RKO (cell line): ENCODE measurements at regions not wholly inside any gene's neighbourhood (a gene's known extent, or its start where the extent isn't known, plus 50 kb on each side); places are given as distances from the start of the nearest gene placed in this dataset.
"Not testable (repeated sequence)": the region's sequence is repeated elsewhere in the genome, so short reads cannot be mapped to it uniquely, and the experiment has no call there.

Source experiments
- DNase-seq: peaks from one replicate; pipeline ENCODE4 v3.0.0-alpha.2; 2016; ENCODE audit warnings: low spot score

DNA sequence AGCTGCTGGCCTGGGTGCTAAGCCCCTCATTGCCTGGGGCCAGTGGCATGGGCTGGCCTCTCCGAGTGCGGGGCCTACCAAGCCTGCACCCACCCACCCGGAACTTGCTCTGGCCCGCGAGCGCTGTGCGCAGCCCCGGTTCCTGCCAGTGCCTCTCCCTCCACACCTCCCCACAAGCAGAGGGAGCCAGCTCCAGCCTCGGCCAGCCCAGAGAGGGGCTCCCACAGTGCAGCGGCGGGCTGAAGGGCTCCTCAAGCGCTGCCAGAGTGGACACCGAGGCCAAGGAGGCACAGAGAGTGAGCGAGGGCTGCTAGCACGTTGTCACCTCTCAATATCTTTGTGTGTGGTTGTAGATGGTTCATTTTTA lies 74.8 kb upstream of the ATP1A1 start:
- DNase-seq, result not testable (repeated sequence)

DNA sequence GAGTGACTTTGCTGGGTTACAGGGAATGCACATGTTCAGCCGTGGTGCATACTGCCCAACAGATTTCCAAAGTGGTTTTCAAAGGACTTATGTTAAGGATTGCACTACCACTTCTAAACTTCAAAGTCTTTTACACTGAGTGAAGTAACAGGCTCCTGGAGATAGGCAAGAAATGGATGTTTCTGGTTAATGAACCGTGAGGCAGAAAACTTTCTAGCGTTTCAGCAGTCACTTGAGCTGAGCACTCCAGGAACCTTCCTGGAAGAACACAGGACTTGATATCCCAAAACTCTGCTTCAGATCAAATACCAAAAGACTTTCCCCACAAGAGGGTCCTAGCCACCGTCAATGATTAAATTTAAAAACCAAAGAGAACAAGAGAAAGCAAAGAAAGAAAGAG lies 74.3 kb upstream of the ATP1A1 start:
- DNase-seq, result no peak

DNA sequence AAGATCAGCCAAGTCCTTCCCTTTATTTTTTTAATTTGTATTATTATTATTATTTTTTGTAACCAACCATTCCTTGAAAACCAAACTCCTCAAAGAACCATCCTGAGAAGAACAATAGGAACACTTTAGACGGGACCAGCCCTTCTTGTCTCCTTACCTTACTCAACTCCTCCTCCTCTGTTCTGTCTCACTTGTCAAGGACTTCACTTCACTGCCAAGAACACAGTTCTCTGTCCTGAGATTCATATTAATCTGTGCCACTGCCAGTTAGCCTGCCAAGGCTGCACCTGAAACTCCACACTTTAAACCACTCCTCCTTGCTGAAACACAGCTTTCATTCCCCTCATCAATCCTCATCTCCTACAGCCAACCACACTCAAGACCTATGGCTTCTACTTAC lies 73.8 kb upstream of the ATP1A1 start:
- no peak for DNase-seq

DNA sequence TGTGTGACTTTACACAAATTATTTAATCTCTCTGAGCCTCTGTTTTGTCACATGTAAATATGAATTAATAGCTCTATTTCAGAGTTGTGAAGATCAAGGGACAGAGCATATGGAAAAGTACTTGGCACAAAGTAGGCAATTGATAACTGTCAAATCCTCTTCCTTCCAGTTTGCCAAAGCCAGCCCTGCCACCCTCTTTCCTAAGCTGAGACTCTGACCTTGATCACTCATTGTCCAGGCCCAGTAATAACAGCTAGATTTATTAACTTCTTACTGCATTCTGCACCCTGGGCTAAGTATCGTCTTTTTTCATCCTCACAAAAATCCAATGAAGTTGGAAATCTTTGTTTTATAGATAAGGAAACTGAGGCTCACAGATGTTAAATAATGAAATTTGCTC lies 70.8 kb upstream of the ATP1A1 start:
- DNase-seq, result no peak

DNA sequence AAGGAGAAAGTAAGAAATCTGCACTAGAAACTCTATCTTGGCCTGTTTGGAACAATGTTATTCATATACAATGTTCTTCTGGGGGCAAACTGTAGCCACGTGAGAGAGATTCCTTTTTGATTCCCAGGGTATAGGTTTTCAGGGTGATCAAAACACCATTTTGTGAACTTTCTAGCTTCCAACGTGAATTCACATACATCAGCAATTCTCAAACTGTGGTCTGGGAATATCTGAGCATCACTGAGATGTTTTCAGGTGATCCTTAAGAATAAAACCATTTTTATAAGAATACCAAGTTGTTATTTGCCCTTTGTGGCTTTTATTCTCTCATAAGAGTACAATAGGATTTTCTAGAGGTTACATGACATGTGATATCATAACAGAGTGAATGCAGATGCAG lies 66.9 kb upstream of the ATP1A1 start:
- no peak for DNase-seq

DNA sequence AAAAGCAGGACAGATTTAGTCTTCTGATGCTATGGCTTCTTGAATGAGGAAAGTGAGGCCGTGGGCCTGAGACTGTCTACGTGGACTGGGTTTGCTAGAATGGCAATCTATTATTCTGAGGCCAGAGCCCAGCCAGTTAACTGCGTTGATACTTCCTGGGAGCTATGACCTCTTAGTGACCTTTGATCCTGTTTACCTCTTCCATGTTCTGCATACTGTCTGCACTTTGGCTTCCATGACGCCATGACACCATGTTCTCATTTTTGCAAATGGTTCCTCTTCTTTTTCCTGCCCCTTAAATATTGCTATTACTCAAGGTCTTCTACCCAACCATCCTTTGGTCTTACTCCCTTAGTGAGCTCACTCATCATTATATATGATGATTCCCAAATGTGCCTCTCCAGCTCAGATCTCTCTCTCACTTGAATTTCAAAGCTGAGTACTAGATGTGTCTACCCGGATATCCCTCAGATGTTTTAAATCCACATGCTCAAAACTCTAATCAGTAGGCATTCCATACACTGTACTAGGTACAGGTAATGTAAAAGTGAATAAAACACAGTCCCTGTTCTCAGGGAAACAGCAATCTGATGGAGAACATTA lies 66.1 kb upstream of the ATP1A1 start:
- DNase-seq, result no peak

DNA sequence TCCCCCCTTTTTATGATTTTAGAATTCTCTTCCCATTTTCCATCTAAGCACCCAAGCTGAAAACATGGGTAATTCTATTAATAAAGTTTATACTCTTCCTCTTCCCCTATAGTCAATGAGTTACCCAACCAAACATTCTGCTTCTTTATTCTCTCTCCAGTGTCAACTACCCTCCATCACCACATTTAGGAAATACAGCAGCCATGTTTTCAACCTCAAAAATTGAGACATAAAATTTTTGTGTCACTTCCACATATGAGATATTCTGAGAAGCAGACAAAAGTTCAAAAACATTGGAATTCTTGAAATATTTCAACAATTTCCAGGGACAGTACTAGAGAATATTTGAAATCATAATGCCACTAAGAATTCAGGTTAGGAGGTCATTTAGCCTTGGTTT lies 64.8 kb upstream of the ATP1A1 start:
- DNase-seq, result no peak

DNA sequence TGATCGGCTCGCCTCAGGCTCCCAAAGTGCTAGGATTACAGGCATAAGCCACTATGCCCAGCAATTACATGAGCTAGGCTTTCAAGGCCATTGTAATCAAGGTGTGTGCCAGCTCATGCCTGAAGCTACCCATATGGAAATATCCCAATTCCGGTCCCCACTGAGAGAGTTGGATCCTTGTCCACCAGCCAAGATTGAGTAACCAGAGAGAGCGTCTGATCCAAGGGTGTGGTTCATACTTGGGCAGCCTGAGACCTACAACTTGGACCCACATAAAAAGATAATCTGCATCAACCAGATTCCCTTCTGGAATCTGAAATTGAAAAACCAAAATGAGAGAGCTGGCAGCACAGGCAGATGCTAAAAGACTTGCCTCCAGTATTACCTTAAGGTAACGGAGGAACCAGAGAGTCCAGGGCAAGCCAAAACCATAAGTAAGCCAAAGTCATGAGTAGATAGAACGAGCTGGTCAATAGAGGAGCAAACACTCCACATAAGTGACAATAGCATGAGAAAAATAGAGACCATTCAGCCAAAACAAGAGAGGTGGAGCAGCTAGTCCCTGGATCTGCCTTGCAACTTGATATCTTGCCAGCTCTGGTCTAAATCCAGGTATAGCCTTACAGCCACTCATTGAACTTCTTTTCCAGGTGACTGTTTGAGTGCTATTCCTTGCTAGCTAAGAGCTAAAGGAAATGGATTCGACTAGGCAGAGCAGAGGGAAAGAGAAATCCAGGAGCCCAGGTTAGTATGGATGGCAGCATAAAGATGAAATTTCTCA lies 63.8 kb upstream of the ATP1A1 start:
- DNase-seq, result no peak

DNA sequence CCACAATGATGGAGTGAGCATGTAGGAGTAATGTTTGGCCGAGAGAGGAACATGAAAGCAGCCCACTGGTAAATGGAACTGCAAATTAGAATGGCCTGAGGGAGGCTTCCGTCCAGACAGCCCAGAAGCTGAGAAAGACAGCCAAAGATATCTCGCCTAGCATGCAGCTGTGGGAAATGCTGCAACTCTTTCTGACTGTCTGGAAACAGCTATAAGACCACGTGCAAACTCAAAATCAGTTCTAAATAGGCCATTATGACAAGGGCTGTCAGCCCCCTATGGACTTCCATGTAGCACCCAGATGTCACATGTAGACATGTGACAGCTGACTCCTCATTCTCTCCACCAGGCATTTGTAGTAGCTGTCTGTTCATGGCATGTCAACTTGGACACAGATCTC lies 62.9 kb upstream of the ATP1A1 start:
- DNase-seq, result no peak

DNA sequence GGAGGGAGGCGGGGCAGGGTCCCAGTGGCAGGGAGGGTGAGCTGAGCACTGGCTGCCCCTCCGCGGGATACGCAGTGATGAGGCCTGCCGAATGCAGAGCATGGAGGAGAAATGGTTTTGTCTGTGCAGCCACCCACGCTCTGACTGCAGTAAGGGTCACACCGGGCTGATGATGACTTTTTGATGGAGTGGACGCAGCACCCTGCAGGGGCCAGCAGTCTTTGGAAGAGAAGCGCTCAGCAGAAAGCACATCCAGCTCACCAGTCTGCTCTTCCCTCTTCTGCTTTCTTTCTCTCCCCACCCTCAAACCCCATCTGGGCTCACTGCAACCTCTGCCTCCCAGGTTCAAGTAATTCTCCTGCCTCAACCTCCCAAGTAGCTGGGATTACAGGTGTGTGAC lies 61.9 kb upstream of the ATP1A1 start:
- DNase-seq, result no peak

DNA sequence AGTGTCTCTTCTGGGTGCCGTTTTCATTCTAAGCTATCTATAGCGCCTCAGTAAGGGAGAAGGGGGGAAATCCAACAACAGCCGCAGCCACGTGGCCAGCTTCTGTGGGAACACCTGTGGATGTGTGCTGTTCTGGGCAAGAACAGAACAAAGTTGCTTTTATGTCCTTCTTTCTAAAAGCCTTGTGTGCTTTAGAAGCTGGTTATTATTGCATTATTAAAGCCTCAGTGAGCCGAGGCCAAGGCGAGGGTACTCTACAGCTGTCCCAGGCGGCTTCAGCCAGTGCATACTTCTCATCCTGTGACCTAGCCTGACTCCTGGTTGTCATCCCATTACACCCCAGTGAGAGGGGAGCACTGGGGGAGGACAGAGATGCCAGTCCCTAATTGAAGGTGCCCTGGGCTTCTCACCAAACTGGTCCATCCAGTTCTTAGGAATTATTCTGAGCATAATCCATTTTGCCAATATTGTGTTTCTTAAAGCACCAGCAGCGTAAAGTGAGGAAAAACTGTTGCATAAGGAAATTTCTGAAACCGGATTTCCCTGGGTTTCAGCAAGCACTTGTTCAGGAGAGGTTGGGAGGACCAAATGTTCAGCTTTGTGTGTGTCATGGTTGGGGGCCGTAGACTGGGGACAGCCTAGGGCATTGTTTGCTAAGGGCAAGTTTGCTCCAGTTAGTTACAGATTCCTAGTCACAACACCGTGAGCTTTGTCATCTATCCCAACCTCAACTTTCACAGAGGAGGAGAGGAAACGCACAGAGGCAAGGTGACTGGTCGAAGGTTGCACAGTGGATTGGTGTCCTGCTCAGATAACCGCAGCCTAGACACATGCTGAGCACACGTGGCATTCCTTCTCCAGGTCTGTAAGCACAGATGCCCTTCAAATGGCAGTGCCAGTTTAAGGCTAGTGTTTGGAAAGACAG lies 61.0 kb upstream of the ATP1A1 start:
- DNase-seq, result no peak

DNA sequence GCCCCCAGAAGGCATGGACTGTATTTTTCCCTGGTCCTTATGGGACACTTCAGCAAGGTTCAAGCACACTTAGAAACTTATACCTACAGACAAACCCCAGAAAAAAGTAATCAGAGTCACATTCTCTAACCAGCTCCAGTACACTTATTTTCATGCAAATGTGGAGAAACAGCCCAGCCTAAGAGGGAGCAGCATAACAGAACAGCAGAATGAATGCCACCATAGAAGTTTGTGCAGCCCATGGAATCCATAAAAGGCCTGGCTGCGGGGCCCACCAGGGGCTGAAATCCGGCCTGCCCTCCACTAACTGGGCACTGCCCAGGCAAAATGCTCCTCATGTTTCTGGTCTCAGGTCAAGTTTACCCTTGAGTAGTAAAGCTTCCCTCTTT lies 60.4 kb upstream of the ATP1A1 start:
- no peak for DNase-seq

DNA sequence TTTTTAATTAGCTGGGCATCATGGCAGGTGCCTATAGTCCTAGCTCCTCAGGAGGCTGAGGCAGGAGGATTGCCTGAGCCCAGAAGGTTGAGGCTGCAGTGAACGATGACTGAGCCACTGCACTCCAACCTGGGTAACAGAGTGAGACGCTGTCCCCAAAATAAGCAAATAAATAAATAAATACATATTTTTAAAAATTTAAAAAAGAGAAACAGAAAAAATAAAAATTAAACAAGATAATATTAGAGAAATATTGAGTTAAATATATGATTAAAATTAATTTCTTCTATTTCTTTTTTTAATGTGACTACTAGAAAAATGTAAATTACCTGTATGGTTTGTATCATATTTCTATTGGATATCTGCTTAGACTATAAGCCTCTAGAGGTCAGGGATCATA lies 59.3 kb upstream of the ATP1A1 start:
- no peak for DNase-seq

DNA sequence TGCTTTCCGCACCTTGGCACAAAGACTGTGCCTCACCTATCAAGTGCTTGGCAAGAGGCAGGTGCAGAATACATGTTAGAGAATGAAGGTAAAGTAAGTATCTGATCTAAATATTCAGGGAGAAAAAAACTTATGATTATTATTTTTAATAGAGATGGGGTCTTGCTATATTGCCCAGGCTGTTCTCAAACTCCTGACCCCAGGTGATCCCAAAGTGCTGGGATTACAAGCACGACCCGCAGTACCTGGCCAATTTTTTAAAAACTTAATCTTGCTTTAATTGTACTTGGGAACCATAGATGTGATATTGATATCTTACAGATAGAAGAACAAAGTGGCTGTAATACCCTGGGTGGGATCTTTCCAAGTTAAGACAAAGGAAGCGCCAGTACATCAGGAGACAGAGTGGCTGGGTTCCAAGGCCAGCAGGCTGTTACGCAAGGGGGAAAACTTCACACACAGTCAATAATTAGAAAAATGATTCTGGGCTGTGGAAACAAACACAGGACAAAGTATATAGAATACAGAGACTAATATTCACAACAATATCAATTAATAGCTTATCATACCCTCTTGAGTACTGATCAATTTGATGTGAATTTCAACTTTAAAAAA lies 58.6 kb upstream of the ATP1A1 start:
- DNase-seq, result no peak

DNA sequence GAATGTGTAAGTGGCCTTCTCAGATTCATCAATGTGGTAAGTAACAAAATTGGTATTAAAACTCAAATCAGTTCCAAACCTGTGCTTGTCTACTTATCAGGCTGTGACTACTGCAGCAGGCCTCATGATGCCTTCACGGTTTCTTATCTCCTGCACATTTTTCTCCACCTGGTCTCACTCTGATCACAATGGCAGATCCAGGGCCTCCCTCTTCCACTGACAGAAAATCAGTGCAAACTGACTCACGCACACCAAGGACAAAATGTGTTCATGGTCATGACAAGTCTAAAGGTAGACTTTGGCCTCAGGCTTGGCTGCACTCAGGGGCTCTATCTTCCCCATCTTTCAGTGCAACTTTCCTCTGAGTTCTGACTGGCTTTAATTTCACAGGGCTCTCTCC lies 56.7 kb upstream of the ATP1A1 start:
- DNase-seq, result no peak

DNA sequence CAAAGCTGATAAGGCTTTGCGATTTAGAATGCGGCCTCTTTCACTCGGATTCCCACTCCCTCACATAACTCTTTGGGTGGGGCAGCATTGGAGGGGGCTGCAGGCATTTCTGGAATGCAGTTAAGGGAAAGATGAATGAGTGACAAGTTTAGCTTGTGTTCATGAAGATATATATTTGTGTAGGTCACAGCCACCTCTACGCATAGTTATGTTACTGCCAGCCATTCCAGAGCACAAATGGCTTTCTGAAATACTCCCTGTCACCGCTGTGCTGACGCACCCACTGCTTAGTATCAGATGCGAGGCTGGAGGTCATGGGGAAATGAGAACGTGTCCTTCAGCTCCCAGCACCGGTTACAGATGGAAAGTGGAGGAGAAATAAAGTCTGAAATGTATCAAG lies 54.1 kb upstream of the ATP1A1 start:
- no peak for DNase-seq

DNA sequence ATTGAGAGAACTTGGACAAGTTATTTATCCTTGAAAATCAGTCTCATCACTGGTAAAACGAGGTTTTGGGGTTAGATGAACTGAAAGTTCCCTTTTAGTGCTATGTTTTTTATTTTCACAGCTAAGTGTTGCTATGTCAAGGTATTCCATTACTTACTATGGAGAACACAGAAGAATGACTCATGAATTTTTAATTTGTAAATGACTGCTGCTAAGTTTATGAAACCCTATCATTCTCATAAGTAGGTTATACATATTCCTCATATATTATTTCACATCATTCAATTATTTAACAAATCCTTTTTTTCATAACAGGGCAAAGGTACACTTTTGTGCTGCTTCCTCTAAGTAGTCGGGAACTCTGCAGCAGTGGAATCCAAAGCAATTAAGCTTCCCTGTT lies 52.2 kb upstream of the ATP1A1 start:
- DNase-seq, result no peak

DNA sequence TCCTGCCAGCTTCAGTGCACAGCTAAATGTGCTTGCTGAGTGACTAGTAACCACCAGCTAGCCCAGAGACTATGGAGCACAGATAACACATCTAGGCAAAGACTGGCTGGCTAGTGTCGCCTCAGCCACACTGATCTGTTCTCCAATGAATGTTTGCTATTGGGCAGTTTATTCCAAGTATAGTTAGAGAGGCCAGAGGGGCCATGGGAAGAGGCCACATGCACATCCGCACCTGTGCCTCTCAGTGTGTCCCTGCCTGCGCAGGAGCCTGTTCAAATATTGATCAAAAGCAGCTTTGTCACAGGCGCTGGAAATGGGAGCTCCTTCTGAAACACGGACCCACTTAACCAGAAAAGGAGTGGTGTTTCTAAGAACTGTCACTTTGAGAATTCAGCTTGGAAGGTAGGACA lies 51.3 kb upstream of the ATP1A1 start:
- DNase-seq, result no peak

DNA sequence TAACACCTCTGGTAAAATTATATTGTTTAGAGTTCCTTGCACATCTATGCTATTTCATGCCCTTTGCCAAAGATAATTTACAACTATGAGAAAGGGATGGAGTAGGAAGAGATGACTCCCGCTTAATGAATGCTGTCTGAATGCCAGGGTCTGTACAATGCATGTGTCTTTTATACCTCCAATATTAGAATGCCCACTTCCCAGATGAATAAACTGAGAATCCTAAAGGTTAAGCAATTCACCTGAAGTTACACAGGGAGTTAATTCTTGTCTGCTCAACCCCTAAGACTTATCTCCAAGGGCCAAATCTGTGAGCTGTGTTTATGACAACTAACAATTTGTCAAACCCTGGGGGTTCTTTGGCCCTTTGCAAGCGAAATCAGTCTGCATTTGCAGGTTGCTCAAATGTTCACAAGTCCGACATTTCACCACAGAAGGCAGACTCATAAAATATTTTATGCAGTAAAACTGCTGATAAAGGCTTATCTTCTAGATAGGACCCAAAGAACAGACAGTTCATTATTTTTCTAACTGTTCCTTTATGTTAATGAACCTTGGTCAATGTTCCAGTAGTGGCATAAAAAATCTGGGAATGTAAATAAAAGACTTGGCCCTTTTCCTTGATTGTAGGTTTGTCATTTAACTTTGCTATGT lies 50.2 kb upstream of the ATP1A1 start:
- DNase-seq, result no peak
